GM19455 (cell line): ENCODE measurements at regions not wholly inside any gene's neighbourhood (a gene's known extent, or its start where the extent isn't known, plus 50 kb on each side); places are given as distances from the start of the nearest gene placed in this dataset.
"Not testable (repeated sequence)": the region's sequence is repeated elsewhere in the genome, so short reads cannot be mapped to it uniquely, and the experiment has no call there.

Source experiments
- ATAC-seq: cut with Tn5 transposase; IDR thresholded peaks from one replicate; pipeline ENCODE4 v1.9.1; 2021; ENCODE audit not compliant: unreplicated experiment

DNA sequence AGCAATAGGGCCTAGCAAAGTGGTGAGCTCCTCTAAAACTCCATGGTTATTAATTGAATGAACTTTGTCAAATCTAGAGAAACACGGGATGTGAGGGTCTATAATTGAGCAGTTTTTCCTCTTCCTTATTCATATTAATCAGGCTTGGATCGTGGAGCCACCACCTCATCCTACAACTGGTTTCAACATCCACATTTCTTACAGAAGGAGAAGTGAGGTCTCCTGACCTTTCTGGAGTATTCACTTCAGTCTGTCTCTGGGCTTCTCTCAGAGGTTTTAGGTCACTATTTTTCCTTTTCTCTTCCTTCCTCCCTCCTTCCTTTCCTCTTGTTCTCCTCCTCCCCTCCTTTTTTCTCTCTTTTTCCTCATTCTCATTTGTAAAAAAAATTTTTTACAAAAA lies 177.3 kb upstream of the ACTBL2 start:
- no peak for ATAC-seq

DNA sequence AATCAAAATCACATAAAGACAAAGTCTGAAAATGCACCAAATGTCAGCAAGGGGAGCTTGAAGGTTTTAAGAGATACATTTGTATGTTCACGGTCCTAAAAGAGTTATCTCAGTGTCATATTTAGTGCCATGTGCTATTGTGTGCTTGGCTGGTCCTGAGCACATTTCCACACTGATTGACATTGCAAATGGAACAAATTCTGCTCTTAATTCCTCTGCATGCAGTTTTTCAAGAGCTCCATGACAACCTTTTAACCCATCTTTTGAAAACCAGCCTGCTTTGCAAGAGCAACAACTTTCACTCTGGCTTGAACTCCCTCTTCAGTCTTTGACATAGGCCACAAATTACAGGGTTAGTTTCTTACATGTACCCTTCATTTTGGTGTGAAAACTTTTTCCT lies 175.4 kb upstream of the ACTBL2 start:
- no peak for ATAC-seq

DNA sequence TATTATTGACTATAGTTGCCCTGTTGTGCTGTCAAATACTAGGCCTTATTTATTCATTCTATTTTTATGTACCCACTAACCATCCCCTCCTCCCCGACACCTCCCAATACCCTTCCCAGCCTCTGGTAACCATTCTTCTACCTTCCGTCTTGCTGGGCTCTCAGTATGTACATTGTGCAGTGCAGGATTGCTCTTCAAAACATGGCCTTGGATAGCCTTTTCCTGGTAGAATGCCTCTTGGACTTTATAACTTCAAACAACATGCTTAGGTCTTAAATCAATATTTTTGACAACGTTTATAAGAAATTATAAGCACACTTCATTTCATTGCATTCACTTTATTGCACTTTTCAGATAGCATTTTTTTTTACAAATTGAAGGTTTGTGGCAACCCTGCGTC lies 172.6 kb upstream of the ACTBL2 start:
- ATAC-seq, result no peak

DNA sequence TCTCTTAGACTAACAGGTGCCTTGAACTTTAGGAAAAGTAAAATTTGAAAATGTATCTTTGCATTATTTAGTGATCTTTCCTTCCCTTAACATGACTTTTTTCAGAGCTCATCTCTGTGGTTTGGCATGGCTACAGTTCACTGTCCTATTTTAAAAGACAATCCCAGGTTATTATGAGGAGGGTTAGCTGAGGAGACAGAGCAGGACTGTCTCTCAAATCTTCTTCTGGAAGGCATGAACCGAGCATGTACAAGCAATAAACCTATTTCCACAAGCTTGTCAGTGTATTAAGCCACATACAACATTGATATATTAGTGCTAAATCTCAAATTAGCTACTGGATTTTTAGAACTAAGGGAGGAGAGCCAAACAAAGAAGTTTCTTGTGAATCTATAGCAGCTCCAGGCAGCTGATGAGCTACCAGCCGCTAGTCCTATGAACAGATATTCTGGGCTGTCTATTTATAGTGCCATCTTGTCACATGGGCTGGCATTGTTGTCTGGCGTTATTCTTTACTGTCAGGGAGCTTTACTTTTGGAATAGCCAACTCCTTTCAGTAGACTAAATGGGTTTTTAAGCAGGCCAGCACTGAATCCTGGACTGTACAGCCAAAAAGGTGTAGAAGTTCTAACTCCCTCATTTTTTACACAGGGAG lies 171.2 kb upstream of the ACTBL2 start:
- ATAC-seq, result no peak

DNA sequence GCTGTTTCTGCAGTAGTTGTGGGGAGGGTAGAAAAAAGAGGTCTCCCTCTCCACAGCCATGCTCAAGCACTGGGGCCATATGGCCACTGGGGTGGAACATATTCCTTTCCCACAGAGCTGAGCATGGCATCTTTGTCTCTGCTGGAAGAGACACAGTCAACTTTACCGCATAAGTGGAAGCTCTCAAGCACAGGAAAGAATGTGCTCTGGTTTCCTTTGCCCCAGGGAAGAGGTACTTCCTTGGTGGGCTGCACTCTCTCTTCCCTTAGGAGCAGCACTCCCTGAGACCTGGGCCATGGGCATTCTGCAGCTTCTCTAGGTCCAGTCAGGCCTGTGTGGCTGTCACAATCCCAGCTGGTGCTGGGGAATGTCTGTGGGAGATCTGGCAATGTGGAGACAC lies 168.5 kb upstream of the ACTBL2 start:
- ATAC-seq, result no peak

DNA sequence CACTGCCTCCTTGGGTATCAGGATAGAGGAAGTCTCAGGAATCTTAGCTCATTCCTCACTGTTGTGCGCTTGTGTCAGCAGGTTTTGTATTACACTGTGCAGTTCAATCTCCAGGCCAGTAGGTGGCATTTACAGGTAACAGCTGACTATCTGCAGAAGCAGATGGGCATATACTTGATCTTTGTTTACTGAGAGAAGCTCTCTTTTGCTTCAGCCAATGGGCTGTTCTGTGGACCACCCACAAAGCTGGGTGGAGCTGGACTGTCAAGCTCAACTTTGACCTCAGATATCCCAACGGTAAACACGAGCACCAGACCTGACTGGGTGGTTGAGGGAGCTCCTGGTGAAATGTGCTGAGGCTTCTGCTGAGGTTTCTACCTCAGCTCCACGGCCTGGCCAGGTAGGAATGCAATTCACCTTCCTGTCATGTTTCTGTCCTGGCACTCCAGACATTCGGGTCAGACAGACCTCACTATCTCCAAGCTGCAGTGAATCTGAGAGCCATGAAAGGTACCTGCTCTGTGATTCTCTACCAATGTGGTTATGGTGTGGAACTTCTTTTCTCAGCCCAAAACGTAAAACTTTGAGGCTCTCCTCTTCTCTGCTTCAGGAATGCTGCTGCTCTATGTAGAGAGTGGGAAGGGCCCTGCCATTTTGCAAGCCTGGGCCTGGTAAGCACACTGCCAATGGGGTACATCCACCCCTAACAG lies 167.9 kb upstream of the ACTBL2 start:
- ATAC-seq, result peak; percentile 88

DNA sequence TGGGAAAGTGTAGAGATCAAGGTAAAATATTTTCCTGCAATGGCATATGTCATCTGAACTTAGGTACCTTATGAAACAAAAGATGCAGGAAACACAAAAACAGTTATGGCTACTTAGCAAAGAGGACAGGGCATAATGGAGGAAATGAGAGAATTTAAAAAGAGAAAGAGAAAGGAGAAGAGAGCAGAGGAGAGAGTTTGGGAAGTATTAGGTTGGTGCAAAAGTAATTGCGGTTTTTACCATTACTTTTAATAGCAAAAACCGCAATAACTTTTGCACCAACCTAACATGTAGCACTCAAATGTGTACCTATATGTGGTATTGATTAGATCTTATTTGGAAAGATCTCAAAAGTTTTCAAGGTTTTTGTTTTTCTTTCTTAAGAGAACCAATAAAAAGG lies 160.1 kb upstream of the ACTBL2 start:
- ATAC-seq, result no peak

DNA sequence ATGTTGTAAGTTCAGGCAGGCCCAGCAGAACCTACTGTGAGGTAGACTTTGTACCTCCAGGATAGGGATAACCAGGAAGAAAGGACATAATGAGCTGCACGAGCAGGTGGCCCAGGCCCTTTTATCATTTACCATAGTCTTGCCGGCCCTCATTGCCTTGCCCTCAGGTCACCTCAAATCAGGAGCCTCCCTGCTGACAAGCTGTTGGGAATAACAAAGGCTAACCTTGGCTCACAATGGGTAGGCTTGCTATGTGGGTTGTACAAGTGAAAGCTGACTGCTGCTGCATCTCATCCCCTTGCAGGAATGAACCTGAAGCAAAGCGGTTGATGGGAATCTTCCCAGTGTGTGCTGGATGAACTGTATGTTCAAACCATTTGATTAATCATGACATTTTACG lies 159.5 kb upstream of the ACTBL2 start:
- no peak for ATAC-seq

DNA sequence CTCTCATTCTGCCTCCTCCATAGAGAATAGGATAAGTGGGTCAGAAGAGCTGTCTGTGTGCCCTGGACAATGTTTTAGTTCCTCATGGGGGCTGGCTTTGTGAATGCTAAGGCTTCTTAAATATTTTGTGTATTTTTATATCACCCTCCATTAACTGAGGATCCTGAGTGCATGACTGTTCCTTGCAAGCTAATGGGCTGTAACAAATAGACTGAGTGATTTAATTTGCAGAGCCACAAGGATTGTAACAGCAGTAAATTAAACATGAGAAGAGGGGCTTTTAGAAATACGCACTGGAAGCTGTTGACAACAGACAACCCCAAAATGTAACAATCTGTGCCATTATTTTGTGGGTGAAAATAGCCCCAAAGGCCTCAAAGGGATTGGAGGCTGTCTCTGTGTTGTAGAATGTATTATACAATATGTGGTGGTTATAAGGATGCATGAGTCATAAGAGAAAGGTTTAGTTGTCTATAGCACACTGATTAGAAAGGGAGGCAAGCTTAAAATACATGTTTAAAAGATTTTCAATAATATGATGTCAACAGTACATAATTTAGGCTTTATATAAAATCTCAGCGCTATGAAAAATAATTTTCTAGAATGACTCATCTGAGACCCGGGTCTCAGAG lies 152.7 kb upstream of the ACTBL2 start:
- no peak for ATAC-seq

DNA sequence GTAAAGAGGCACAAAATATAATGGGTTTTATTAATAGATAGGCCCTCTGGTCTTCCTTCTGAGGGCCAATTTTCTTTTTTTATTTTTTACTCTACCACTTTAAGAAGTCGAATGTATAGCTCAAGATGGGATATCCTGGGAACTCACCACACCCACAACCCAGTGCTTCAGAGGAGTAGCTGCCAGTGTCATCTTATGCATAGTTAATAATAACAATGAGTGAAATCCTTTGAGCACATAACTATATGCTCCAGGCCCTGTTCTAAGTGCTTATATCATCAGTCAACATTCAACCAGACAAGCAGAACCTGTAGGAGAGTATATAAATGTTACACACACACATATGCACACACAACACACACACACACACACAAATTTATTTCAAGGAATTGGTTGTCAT lies 150.3 kb upstream of the ACTBL2 start:
- no peak for ATAC-seq

DNA sequence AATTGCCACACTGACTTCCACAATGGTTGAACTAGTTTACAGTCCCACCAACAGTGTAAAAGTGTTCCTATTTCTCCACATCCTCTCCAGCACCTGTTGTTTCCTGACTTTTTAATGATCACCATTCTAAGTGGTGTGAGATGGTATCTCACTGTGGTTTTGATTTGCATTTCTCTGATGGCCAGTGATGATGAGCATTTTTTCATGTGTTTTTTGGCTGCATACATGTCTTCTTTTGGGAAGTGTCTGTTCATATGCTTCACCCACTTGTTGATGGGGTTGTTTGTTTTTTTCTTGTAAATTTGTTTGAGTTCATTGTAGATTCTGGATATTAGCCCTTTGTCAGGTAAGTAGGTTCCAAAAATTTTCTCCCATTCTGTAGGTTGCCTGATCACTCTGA lies 148.5 kb upstream of the ACTBL2 start:
- not testable (repeated sequence) for ATAC-seq

DNA sequence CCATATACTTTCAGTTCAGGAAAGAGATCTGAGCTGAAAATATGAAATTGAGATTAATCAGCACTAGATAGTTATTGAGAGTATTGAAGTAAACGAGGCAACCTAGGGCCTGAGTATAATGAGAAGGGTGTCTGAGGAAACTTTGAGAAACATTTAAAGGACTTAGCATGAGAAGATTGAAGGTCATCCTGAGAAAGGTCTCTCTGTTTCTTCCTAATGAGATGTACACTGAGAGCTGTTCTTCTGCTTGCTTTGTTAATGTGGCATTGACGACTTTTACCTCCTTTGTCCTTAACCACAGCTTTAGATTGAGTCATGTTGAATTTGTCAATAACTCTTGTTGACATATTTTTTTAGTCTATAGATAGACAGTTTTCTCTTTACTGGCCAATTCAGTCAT lies 145.1 kb upstream of the ACTBL2 start:
- no peak for ATAC-seq

DNA sequence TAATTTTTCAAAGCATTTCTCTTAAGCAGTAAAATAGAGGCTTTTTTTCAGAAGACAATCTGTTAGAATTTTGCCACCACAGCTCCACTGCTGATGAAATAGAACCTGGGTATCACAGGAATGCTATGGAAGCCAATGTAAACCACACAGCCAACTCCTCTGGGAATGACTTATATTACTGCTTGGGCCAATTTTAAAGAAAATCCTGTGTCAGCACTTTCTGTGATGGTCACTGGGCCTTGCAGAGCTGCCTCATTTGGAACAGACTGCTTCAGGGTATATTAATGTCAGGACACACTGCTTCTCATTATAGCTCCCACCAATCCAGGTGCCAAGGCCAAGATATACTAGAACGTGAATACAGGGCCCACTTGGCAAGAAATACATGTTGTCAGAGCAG lies 144.1 kb upstream of the ACTBL2 start:
- no peak for ATAC-seq

DNA sequence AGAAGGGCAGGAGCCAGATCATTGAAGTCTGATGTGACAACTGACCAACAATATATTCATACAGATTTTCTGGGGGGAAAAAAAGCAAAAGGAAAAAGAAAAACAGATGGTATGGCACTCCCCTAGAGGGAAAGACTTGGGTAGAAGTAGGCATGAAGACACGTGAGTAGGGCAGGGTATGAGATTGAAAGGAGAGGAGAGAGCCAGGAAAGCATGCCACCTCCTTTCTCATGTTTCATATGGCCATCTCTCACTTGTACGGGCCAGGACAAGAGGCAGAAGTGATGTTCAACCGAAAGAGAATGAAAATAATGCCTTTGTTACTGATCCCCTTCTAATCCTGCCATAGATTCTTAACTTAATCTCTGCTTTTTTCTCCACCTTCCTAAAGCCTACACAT lies 139.0 kb upstream of the ACTBL2 start:
- no peak for ATAC-seq

DNA sequence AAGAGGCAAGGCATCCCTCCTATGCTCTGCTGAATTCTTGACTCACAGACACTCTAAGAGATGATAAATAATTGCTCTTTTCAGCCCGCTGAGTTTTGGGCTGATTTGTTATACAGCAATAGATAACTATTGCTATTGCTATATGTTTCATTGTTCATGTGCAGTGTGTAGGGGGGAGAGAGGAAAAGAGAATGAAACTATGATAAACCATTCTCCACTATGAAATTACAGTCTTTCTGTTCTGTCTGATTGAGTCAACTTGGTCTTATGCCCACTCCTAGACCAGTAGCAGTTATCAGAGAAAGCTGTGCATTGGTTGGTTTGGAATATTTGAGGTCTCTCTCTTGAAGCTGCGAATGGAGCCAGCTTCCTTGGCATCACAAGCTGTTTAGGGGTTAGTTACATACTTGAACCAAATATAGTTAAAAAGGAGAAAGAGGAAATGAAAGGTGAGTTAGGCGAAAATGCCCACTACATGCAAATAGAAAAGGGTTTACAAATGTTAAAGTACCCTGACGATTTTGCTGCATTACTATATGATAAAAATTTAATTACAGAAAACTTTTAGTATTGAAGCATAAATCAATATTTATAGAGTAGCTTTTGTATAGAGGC lies 136.3 kb upstream of the ACTBL2 start:
- no peak for ATAC-seq

DNA sequence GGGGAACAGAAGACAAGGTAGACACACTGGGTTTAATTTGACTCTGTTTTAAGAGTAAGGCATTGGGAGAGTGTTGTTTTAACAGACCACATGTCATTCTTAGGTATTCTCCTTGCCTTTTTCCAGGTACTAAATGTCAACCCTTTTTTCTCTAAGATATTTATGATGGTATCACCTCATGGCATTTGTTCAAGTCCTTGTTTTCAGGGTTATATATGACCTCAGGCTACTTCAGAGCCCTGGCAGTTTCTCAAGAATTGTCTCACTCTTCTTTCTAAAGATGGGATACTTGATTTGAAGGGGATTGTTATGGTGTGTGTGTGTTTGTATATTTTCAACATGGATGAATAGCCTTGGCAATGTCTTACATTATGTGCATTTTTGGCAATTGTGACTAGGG lies 131.1 kb upstream of the ACTBL2 start:
- no peak for ATAC-seq

DNA sequence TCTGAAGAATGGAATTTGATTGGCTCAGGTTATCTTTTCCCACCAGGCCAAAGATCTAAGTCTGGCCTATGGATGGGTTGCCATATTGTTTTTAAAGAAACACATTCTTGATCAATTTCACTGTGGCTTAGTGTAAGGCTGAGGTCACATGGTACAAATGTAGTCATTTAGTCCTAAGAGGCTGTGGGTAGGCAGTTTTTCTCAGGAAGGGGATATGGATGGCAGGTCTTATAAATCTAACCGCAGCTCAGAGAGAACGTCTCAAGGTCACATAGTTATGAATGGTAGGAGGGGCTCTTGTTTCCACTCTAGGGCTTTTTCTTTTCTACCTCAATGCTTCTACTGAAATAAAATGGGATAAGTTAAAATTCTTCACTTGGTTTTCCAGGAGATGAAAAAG lies 128.6 kb upstream of the ACTBL2 start:
- no peak for ATAC-seq

DNA sequence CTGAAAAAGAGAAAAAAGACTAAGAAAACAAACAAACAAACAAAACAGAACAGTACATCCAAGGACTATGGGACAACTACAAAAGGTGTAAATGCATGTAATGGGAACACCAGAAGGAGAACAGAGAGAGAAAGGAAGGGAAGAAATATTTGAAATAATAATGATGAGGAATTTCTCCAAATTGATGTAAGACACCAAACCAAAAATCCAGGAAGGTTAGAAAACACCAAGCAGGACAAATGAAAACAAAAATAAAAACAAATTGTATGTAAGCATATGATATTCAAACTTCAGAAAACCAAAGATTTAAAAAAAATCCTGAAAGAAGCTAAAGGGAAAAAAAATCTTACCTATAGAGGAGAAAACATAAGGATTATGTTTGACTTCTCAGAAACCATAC lies 125.9 kb upstream of the ACTBL2 start:
- no peak for ATAC-seq

DNA sequence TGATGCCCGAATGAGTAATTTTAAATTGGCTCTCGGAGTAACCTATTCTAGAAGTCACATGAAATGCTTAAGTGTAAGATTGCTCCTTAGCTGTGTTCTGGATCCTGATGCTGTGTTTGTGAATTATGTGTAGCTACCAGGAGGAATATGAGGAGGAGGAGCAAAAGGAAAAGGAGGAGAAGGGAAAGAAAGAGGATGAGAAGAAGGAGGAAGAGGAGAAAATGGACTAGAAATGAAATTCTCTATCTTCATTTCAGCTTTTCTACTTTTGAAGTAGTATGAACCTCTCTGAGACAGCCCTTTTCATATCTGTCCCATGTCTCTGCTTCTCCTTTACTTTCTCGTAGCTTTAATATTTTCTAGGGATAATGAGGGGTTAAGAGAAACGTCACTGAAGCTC lies 119.4 kb upstream of the ACTBL2 start:
- ATAC-seq, result no peak

DNA sequence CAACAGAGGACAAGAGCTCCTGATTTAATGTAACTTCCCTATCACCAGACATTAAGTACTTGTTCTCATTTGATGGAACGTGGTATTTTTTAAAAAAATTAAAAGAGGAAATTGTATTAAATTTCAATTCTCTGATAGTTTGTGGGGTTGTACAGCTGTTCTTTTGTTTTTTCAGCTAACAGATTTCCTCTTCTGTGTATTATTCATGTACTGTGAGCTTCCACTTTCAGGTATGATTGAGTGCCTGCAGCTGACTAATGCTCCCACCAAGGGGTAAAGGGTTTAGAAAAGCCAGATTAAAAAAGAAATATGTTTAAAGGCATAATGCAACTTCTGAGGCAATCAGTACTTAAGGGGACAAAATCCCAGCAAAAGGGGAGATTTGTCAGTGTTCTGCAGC lies 117.7 kb upstream of the ACTBL2 start:
- ATAC-seq, result no peak

DNA sequence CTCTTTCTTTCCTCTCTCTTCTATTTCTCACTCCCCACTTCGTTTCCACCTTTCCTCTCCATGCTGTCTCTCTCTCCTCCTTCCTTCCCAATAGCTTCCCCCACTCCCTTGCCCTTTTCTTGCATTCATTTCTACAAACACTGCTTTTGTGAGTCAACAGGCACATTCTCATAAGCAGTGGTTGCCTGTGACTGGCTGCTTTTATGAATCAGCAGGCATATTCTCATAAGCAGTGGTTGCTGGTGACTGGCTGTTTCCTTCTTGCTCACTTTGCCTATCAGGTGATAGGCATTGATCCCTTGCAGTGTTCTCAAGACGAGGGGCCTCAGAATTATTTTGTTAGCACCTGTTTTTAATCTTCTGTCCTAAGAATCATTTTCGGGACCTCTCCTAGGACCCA lies 116.1 kb upstream of the ACTBL2 start:
- no peak for ATAC-seq

DNA sequence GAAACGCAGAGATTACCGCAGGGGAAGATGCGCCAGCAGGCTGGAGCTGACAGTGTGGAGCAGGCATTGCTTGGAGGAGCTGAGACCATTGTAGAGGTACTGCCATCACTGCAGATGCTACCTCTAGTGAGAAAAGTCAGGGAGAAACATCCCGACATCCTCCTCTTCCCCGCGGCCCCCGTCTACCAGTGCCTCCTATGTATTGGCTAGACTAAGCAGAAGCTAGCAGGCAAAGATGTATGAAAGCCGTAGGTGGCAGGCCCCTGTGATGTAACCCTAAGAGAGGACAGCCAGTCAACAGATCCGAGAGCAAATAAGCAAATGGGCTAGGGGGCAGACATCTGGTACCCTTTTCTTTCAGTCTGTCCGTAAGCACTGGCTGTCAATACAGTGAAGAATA lies 115.5 kb upstream of the ACTBL2 start:
- ATAC-seq, result no peak
